ENCODE measurements at regions not wholly inside any gene's neighbourhood (a gene's known extent, or its start where the extent isn't known, plus 50 kb on each side); places are given as distances from the start of the nearest gene placed in this dataset.

- ChIA-PET CTCF (no interaction called here), POLR2A (no interaction called here)
- Mint-ChIP-seq H3K27ac (ENCODE audit: unreplicated experiment) (no peak overlapping the region), H3K36me3 (ENCODE audit: insufficient read depth, unreplicated experiment) (no peaks in the 10 kb centered on the region), H3K9me3 (ENCODE audit: unreplicated experiment) (no peaks in the 10 kb centered on the region), H3K4me1 (ENCODE audit: low read depth, unreplicated experiment) (no peaks in the 10 kb centered on the region), H3K4me3 (ENCODE audit: unreplicated experiment) (no peak overlapping the region), H3K27me3 (ENCODE audit: insufficient read depth, unreplicated experiment) (no peaks in the 10 kb centered on the region)
- Histone ChIP-seq H3K9me3 (no peaks in the 10 kb centered on the region), H3K36me3 (ENCODE audit: control insufficient read depth, insufficient read depth, low read length) (no peaks in the 10 kb centered on the region), H3K4me1 (no peaks in the 10 kb centered on the region), H3K4me3 (ENCODE audit: low read depth, low read length) (no peak overlapping the region), H3K27me3 (replicated peaks; ENCODE audit: control insufficient read depth, insufficient read depth, low read length) (no peaks in the 10 kb centered on the region)
- DNase-seq = no peak
- TF ChIP-seq, protein P1, sequence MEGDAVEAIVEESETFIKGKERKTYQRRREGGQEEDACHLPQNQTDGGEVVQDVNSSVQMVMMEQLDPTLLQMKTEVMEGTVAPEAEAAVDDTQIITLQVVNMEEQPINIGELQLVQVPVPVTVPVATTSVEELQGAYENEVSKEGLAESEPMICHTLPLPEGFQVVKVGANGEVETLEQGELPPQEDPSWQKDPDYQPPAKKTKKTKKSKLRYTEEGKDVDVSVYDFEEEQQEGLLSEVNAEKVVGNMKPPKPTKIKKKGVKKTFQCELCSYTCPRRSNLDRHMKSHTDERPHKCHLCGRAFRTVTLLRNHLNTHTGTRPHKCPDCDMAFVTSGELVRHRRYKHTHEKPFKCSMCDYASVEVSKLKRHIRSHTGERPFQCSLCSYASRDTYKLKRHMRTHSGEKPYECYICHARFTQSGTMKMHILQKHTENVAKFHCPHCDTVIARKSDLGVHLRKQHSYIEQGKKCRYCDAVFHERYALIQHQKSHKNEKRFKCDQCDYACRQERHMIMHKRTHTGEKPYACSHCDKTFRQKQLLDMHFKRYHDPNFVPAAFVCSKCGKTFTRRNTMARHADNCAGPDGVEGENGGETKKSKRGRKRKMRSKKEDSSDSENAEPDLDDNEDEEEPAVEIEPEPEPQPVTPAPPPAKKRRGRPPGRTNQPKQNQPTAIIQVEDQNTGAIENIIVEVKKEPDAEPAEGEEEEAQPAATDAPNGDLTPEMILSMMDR (IDR thresholded peaks at IDR 0.05; ENCODE audit: insufficient read depth in 1 of 2, low read depth in 1 of 2, low read length in 1 of 2, severe bottlenecking in 1 of 2, unreplicated experiment in 1 of 2) = no peak
- intact Hi-C loops (cut with micrococcal nuclease; ENCODE audit: unreplicated experiment) = no loop called here
- no TSS peak for BruUV-seq (replicated peaks)
Measured at GRCh38 chr7:22885797-22886261, 63.2 kb upstream of the TOMM7 start.

DNA sequence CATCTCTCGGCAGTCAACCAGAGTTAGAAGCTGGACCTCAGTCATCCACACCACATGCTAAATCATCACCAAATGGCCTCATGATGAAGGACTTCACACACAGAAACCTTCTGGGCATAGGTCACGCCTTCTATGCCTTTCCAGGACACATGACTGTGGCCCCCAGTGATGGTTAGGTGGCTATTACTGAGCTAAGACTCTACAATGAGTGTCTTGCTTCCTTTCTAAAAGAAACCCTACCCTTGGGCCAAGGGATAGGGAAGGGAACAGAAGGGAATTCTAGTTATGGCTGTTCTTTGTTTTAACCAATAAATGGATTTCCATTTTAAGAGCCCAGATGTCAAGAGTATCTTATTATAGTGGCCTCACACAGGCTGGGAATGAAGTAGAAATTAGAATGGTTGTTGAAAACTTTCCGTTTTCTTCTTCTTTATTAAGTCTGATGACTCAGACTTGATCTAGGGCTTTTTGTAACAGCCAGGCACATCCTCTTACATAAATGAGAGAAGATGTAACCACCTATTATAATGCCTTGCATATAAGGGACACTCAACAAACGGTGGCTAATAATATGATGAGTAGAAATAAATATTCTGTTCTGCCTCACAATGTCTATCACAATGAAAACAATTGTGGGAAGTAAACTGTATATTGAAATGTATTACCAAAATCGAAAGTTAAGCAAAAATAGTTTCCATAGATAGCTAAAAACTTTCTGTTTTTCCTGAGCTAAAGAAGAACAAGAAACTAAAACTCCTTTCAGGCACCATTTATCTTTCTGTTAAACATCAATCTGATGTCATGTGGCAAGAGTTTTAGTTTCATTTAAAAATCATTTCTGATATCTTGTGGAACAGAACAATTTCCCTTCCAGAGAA is 62.5 kb upstream of the TOMM7 start:
- DNase-seq = no peak
- Mint-ChIP-seq H3K9me3 (ENCODE audit: unreplicated experiment) (no peaks in the 10 kb centered on the region), H3K27me3 (ENCODE audit: insufficient read depth, unreplicated experiment) (no peaks in the 10 kb centered on the region), H3K4me1 (ENCODE audit: low read depth, unreplicated experiment) (no peaks in the 10 kb centered on the region), H3K36me3 (ENCODE audit: insufficient read depth, unreplicated experiment) (no peaks in the 10 kb centered on the region), H3K4me3 (ENCODE audit: unreplicated experiment) (no peak overlapping the region), H3K27ac (ENCODE audit: unreplicated experiment) (no peak overlapping the region)
- intact Hi-C loops (cut with micrococcal nuclease; ENCODE audit: unreplicated experiment) = no loop called here
- no peaks in the 10 kb centered on the region for H3K36me3 ChIP-seq (ENCODE audit: control insufficient read depth, insufficient read depth, low read length)
- TF ChIP-seq, protein P1 (IDR thresholded peaks at IDR 0.05; ENCODE audit: insufficient read depth in 1 of 2, low read depth in 1 of 2, low read length in 1 of 2, severe bottlenecking in 1 of 2, unreplicated experiment in 1 of 2) = no peak
- no peaks in the 10 kb centered on the region for H3K27me3 ChIP-seq (replicated peaks; ENCODE audit: control insufficient read depth, insufficient read depth, low read length)
- H3K4me3 ChIP-seq (ENCODE audit: low read depth, low read length) = no peak overlapping the region
- BruUV-seq (replicated peaks) = no TSS peak
- CTCF ChIA-PET = no interaction called here
- POLR2A ChIA-PET = no interaction called here
- no peaks in the 10 kb centered on the region for H3K9me3 ChIP-seq
- no peaks in the 10 kb centered on the region for H3K4me1 ChIP-seq

DNA sequence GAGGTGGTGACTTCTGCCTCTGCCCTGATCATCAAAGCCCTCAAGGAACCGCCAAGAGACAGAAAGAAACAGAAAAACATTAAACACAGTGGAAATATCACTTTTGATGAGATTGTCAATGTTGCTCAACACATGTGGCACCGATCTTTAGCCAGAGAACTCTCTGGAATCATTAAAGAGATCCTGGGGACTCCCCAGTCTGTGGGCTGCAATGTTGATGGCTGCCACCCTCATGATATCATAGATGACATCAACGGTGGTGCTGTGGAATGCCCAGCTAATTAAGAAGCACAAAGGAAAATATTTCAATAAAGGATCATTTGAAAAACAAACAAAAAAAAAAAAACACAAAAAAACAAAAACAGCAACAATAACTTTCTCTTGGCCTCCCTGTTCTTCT is 59.5 kb upstream of the TOMM7 start:
- no peaks in the 10 kb centered on the region for H3K9me3 ChIP-seq
- ChIA-PET POLR2A (interaction anchor here (0.6 kb wide), 1 partner anchor 206 kb away, joined by 3 read pairs; no protein-coding TSS in a partner anchor), CTCF (interaction anchor here (0.7 kb wide), 1 partner anchor 240 kb away, joined by 7 read pairs; no protein-coding TSS in a partner anchor)
- no peak overlapping the region for H3K4me3 ChIP-seq (ENCODE audit: low read depth, low read length)
- TF ChIP-seq, protein P1 (IDR thresholded peaks at IDR 0.05; ENCODE audit: insufficient read depth in 1 of 2, low read depth in 1 of 2, low read length in 1 of 2, severe bottlenecking in 1 of 2, unreplicated experiment in 1 of 2) = no peak
- DNase-seq = no peak
- Mint-ChIP-seq H3K9me3 (ENCODE audit: unreplicated experiment) (no peaks in the 10 kb centered on the region), H3K27me3 (ENCODE audit: insufficient read depth, unreplicated experiment) (no peaks in the 10 kb centered on the region), H3K4me3 (ENCODE audit: unreplicated experiment) (no peak overlapping the region), H3K36me3 (ENCODE audit: insufficient read depth, unreplicated experiment) (no peaks in the 10 kb centered on the region), H3K4me1 (ENCODE audit: low read depth, unreplicated experiment) (no peaks in the 10 kb centered on the region), H3K27ac (ENCODE audit: unreplicated experiment) (no peak overlapping the region)
- H3K36me3 ChIP-seq (ENCODE audit: control insufficient read depth, insufficient read depth, low read length) = no peaks in the 10 kb centered on the region
- BruUV-seq (replicated peaks) = no TSS peak
- H3K4me1 ChIP-seq = no peaks in the 10 kb centered on the region
- intact Hi-C loops (cut with micrococcal nuclease; ENCODE audit: unreplicated experiment) = no loop called here
- H3K27me3 ChIP-seq (replicated peaks; ENCODE audit: control insufficient read depth, insufficient read depth, low read length) = no peaks in the 10 kb centered on the region
